GM19351 (cell line): ENCODE measurements at regions not wholly inside any gene's neighbourhood (a gene's known extent, or its start where the extent isn't known, plus 50 kb on each side); places are given as distances from the start of the nearest gene placed in this dataset.

ENCODE experiments used
- ATAC-seq: cut with Tn5 transposase; IDR thresholded peaks from one replicate; pipeline ENCODE4 v1.9.1; 2021; ENCODE audit warnings: mild to moderate bottlenecking, moderate library complexity; ENCODE audit not compliant: unreplicated experiment

GRCh38 chr6:141028791-141029280 lies 1103.9 kb upstream of the GJE1 start:
- ATAC-seq, result no peak

- no peak for ATAC-seq
These were observed 1106.2 kb upstream of the GJE1 start for GRCh38 chr6:141026504-141026903.

- ATAC-seq, result no peak
These were observed 1108.2 kb upstream of the GJE1 start for GRCh38 chr6:141024526-141024925.

- no peak for ATAC-seq
These were observed 1114.8 kb upstream of the GJE1 start for GRCh38 chr6:141017941-141018340.

- no peak for ATAC-seq
These were observed 1131.8 kb upstream of the GJE1 start for GRCh38 chr6:141000917-141001316.

- ATAC-seq, result no peak
These were observed 1139.2 kb upstream of the GJE1 start for GRCh38 chr6:140993515-140993914.

- no peak for ATAC-seq
These were observed 1140.0 kb upstream of the GJE1 start for GRCh38 chr6:140992678-140993077.

GRCh38 chr6:140988780-140989179 lies 1143.9 kb upstream of the GJE1 start:
- ATAC-seq, result no peak

- no peak for ATAC-seq
These were observed 1145.2 kb upstream of the GJE1 start for GRCh38 chr6:140987364-140988155.

GRCh38 chr6:140985679-140986275 lies 1146.9 kb upstream of the GJE1 start:
- ATAC-seq, result no peak

- no peak for ATAC-seq
These were observed 1152.3 kb upstream of the GJE1 start for GRCh38 chr6:140980265-140980887.

GRCh38 chr6:140979642-140980091 lies 1153.1 kb upstream of the GJE1 start:
- no peak for ATAC-seq

GRCh38 chr6:140977403-140977802 lies 1155.3 kb upstream of the GJE1 start:
- ATAC-seq, result no peak

- ATAC-seq, result no peak
These were observed 1155.9 kb upstream of the GJE1 start for GRCh38 chr6:140976806-140977205.

GRCh38 chr6:140970485-140970884 lies 1162.2 kb upstream of the GJE1 start:
- ATAC-seq, result no peak

GRCh38 chr6:140968062-140968461 lies 1164.7 kb upstream of the GJE1 start:
- no peak for ATAC-seq

- no peak for ATAC-seq
These were observed 1166.0 kb upstream of the GJE1 start for GRCh38 chr6:140966676-140967075.

- no peak for ATAC-seq
These were observed 1172.2 kb upstream of the GJE1 start for GRCh38 chr6:140960566-140960965.

- ATAC-seq, result no peak
These were observed 1175.3 kb upstream of the GJE1 start for GRCh38 chr6:140957386-140957785.

- no peak for ATAC-seq
These were observed 1176.0 kb upstream of the GJE1 start for GRCh38 chr6:140956571-140957369.
